Activated CD8-positive, alpha-beta memory T cell treated with anti-CD3 and anti-CD28 coated beads, Interleukin-2, amount 50 U/mL, for 1 hour (primary cell): ENCODE measurements at regions not wholly inside any gene's neighbourhood (a gene's known extent, or its start where the extent isn't known, plus 50 kb on each side); places are given as distances from the start of the nearest gene placed in this dataset.
A peak's percentile ranks its signal among the peaks of the same experiment; 100 is the strongest.

Source experiments
- DNase-seq: peaks from one replicate; pipeline ENCODE4 v3.0.0-alpha.2; 2020; ENCODE audit errors: extremely low read depth

DNA sequence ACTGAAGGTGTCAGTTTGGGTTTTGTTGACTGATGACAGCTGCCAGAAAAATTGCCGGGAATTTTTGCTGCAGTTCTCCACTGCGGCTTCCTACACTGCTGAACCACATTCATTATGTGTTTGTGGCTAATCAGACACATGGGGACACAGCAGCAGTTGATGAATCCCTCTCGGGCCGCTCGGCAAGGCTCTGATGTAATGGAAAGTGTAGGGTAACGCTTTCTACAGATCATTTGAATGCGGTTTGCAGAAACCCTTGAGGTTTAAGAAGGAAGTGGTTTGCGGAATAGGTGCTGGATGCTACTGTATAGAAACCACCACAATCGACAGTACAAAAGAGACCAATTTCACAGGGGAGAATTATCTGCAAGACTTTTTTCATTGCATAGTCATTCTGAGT is 138.7 kb upstream of the SASH1 start:
- peak; percentile 35 for DNase-seq

DNA sequence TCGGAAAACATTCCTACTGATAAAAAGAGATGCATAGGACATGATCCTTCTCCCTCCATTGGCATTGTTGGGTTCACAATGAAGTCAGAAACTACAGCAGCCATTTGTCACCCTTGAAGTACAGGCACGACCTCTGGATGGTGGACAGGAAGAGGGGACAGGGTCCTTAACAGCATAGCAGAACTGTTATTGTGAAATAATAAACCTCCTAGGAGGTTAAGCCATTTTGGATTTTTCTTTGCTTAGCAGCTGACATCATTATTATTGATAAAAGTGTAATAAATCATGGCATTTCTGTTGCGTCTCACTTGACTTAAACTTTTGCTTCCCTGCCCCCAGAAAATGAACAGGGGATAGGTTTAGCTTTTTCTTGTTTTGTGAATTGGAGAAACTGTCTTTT is 134.3 kb upstream of the SASH1 start:
- DNase-seq: no peak

DNA sequence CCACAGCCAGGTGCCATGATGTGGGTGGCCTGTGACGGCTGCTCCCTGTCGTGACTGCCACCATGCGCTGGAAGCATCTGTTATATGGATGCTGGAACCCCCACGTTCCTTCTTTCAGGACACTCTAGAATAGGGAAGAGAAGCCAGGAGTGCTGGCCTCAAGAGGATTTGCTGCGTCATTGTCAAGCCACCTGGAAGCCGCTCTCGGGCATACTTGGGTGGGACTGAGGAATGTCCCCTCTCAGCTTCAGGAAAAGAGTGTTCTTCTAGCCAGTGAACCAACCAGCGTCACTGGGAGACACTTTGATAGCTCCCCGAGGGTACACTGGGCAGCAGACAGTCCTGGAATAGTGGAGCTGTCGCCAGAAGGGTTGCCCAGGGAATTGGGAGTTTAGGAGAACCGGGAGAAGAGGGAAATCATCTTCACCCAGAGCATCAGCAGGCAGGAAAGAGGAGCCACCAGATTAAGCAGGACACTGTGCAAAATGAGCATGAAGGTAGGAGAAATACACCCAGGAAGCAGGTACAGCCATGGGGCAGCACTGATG is 130.8 kb upstream of the SASH1 start:
- DNase-seq: no peak

DNA sequence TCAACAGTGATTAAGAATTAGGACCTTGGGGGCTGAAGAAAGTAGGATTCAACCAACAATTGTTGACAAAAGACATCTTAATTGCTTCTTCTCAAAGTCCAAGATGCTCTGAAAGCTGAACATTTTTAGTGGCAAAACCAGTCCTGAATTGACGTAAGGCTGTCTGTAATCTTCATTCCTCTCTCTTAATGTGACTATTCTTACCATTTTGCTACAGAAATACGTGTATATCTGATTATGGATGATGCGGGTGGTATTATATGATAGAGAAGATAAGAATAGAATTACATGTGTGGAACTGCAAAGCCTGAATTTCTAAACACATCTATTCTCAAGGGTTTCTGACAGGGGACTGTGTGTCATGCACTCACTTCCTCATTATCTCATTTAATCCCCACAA is 130.3 kb upstream of the SASH1 start:
- no peak for DNase-seq

DNA sequence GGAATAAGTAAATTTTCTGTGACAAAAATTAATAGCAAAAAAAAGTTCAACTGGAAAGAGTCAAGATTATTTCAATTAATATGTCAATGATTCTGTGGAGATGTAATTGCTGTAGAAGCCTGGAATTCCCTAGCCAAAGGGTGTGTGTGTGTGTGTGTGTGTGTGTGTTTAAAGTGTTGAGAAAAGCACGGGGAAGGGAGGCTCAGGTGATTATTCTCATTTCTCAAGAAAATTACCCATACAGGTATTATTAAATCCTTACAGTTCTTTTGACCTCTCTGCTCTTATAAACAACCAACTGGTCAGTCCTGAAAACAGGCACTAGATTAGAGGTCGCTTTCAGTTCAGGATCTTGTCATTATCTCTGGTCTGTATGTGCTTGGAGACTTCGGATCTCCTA is 129.3 kb upstream of the SASH1 start:
- DNase-seq: no peak

DNA sequence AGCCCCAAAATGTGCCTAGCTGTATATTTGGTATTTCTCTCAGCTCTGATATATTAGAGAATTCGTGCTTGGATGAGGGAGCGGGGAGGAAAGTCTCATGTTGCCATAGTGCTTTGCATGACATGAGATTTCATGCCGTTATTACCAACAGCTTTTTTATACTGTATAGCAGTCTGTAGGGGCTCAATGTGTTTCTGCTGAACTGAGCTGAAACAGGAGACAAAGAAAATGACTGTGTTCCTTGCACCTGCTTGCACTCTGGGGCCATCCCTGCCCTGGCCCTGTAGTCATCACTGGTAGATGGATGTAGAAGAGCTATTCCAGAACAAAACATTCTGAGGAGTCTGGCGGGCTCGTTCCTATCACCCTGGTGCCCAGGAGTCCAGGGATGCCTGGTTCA is 128.0 kb upstream of the SASH1 start:
- DNase-seq: no peak

DNA sequence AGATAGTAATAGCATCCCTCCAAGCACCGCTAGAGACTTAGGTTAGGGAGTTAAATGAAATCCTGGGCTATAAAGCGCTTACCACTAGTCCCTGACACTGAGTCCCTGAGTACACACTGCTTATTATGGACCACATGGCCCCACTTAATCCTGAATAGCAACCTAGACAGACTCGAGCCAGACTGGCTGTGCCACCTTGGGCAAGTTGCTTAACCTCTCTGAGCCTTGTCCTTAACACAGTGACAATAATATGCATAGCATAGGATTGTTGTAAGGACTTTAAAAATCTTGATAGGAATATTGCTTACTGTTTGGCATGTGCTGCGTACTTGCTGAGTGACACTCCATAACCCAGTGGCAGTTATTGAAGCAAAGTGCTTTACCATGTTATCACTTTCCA is 125.6 kb upstream of the SASH1 start:
- DNase-seq: no peak

DNA sequence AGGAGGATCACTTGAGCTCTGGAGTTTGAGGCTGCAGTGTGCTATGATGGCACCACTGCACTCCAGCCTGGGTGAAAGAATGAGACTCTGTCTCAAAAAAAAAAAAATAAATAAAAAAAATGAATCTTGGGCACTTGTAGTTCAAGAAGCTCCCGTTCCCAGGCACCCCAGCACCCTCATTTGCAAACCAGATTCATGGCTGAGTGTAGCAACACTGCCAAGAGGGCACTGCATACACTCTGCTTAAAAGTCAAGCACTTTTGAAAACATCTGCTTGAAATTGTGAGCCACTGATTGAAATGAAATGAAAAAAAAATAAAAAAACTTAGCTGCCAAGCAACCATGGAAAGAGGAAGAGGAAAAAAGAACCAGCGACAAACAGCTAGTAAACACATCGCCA is 124.7 kb upstream of the SASH1 start:
- DNase-seq: no peak

DNA sequence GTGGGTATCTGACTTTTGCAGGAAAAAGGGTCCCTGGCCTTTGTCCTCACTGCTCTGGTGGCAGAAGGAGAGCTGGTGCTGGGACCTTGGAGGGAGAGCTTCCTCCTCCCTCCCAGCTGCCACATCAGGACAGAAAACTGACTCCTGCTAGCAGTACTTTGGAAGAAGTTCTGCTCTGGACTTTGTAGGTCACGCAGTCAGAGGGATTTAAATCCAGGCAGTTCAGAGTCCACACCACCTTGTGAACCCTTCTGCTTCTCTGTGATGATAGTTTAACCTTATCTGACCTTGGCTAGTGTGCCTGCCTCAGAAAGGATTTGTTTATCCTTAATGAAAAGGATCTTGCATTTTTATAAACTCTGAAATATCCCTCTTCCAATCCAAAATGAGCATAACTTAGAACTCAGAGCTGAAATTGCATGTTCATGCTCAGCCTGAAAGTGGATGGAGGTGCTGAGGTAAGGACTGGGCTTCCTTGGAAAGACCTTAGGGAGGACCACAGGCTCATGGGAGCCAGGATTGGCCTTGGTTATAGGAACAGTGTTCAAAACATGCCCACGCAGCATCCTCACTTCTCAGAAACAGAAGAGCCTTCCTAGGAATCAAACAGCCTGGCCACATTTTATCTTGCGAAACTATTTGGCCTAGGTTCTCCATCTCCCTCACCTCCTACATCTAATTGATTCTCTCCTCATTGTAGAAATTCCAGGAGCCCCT is 123.9 kb upstream of the SASH1 start:
- DNase-seq: no peak

DNA sequence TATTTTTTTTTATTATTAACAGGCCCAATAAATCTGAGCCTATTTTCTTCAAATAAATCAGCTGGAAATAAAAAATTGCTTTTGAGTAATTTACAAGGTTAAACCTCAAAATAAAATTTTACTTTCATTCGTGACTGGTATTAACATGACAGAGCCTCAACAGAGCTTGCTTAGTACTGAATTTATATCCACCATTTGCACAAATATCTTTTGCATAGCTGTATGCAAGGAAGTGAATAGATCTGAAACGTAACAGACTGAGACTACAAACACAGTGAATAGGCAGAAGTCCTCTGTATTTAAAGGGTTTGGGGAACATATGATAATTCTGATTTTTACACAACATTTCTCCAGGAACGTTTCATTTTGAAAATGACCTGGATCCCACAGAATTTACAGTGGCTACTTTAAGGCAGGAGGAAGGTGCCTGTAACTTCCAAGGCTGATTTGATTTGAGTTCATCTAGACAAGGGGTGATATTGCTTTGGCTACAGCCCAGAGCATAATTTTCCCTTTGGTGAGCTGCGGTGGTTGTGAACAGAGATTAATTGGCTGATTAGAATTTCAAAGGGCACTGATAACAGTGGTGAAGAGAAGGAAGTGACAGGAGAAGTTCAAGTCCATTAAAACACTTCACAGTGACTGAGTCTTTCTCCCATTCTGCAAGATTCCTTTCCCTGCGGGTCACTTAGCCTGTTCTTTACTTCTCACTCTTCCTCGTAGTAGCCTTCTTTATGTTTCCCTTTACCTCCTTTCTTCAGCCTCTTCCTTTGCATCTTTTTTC is 121.2 kb upstream of the SASH1 start:
- no peak for DNase-seq

DNA sequence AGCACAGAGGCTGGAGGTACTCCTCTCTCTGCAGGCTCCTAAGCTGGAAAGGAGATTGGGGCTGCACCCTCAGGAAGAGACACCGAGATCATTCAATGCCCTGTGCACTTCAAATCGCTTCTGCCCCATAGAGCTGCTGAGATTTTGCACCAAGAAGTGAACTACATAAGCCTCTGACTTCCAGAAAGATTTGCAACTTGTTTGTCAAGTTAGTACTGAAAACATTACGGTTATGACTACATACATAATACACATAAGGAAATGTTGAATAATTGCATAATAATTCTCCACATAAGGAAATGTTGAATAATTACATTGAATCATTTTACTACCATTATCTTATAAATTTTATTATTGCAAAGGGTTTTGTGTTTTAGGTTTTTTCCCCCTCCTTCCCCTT is 120.3 kb upstream of the SASH1 start:
- DNase-seq: no peak

DNA sequence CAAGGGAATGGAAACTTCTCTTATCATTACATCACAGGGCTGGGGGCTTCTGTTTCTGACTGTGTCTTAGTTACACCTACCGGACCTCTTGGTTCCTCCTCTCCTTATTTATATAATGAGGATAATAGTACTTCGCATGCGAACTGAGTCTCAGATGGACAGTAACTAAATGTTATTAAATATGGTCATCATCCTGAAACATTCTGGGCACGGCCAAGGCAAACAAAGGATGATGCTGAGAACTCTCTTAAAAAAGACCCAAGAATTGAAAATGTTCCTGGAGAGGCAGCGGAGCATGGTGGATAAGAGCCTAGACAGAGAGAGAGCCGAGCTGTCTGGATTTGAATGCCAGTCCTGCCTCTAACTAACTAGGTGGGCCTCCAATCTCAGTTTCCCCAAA is 119.8 kb upstream of the SASH1 start:
- DNase-seq: no peak

DNA sequence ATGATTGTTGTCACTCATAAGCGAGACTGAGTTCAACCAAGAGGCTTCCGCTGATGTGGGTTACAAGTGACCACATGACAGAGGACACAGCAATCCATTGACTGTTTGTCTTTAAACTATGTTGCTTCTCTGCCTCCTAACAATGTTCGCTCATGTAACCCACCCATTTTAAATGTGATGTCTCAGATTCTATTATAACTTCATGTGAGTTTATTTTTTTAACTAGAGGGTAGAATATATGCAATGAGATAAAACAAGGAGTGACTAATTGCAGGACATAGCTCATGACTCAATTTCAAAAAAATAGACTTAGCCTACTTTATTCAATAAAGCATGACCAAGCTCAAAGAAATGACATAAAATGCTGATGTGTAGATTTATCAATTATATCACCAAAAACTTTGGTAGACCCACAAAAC is 119.2 kb upstream of the SASH1 start:
- no peak for DNase-seq

DNA sequence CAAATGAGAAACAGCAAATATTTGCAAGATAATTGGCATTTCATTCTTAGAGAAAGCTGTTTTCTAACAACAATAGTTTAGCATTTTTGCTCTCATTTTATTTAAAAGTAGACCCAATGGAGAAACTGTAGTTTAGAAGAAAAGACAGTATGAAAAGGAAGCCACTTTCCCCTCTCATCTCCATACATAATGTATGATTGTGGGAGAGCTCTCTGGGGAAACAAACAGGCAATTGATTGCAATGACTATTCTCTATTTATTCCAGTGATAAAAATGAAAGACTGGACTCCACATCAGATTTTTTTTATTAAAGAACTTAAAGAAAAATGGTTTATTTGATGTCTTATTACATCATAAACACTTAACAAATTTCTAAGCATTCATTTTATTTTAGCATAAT is 116.8 kb upstream of the SASH1 start:
- no peak for DNase-seq

DNA sequence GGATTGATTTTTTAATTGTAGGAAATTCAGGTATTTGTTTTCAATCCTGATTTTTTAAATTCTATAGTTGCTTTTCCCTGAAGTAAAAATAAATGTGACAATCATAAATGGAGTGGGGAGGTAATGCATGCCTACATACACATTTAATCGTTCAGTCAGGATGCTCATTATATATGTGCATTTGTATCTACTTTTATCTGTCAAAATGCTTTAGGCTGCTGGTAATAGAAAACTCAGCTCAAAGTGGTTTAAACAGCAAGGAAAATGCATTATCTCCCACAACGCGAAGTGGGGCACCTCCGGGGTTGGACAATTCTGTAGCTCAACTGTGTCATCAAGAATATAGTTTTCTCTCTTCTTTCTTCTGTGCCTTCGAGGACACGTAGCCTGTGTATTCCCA is 116.4 kb upstream of the SASH1 start:
- DNase-seq: no peak

DNA sequence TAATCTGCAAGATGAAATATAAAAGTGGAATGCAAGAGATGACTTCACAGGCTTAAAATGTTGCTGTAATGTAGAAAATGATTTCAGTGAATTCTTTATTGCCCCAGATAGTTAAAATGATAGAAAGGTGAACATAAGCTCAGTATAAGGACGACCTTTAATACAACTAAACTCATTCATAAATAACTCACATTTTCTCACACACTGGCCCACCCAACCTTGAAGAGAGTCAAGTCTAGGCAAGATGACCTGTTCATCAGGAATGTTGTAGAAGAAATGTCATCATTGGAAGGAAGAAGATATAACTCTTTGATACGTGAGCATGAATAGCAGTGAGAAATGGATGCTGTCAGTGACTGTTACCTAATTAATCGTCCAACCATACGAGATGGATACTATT is 111.1 kb upstream of the SASH1 start:
- DNase-seq: no peak

DNA sequence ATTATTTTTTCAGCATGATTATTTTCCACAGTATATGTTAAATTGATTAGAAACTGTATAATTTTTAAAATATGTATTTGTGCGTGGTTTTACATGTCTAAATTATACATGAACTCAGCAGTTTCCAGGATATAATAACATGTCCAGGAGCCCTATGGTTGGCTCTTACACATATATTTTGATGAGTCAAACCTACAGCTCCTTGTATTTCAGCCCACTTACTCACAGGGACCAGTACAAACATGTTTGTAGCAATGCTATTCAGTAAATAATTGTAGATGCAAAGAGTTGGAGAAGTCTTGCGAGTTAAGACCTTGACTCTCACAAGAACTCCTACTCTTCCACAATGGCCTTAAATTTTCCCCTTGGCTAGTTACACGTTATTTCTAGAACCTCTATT is 107.2 kb upstream of the SASH1 start:
- DNase-seq: no peak

DNA sequence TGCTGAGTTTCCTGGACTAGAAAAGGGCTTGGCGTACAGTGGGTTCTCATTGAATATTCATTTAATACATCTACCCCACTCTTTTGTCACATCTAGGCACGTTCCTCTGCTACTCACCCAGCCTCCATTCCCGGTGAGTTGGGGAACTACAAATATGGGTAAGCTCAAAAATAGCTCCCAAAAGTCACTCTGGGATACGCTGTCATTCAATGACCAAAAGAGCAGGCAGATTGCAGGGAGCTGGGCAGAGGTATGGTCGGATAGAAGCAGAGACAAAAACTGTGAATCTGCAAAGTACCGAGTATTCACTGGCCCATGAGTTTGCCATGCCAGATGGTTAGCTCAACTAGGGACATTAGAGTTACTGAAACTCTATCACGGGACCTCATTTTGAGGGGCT is 103.9 kb upstream of the SASH1 start:
- DNase-seq: no peak

DNA sequence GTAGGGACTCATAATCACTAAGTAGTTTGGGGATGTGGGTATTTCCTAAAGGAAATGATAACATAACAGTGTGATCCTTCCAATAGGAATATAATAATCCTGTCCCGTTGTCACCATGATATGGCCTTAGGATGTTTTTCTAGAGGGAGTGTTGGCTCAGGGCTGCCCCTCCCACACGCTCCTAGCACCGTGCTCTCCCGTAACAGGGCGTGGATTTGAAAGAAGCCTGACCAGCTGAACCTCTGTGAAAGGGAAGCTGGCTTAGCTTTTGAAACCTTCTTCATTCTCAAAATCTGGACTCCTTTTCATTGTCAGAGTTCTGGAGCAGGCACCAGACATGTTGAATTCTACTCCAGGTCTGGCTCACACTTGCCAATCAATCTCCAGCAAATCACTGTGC is 103.4 kb upstream of the SASH1 start:
- no peak for DNase-seq

DNA sequence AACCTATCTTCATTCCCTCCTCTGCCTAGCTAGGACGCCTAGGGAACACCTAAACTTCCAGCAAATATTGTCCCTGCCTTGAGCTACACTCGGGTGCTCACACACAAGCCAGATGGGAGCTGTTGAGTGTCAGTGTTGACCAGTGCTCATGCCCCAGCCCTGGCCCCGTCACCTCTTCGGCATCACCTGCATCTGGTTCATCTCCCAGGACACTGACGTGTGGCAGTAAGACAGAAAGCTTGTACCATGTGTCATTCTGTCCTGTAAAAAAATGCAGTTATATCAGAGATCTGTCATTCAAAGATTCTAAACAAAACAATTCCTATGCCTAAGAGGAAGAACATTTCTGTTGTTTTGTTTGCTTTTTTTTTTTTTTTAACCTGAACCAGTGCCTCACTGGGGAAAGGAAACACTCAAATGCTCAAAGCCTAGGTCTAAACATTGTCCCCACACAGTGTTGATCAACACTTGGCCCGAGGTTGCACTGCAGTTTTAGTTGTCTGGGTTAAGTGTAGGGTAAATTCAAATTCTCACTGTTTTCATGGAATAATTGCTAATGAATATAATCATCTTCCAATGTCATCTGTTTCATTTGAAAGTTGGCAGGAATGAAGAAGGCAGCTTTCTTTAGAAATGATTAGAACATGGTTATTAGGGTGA is 102.7 kb upstream of the SASH1 start:
- no peak for DNase-seq

DNA sequence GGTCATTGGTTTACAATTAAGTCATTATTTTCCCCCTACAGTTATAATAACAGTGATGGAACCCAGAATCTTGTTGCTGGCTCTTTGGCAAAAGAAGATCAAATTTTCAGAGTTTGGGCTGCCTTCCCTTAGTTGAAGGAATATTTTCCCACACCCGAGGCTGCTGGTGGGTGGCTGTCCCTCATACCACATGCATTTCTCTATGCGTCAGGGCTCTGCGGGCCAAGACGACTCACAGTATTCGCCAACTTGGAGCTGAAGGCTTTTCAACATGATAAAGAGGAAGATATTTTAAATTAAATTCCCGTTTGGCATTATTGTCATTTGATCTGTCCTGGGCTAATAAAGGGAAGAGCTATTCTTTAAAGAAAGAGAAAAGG is 102.2 kb upstream of the SASH1 start:
- DNase-seq: no peak

DNA sequence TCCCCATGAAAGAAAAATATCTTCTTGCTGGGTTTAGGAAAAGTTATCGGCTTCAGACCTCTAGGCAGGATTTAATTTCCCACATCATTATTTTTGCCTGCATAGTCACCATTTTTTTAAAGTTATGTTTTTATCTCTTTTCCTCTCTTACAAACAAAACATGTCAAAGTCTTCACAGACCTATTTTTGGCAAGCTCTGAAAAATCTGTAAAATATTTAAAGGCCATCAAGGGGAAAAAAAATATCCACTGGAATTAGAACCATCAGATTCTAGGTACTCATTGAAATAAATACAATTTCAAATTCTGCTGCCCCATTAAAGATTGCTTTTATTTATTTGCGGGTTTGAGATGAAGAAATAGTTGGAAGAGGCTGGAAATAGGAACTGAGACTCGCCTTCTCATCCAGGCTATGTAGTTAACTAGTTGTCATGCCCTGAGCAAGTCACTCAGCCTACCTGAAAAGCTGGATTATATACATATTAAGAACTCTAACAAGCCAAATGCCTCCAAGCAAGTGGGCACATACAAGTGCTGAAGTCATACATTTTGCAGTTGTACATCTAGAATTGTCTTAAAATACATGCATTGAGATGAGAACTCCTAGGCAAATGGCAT is 101.7 kb upstream of the SASH1 start:
- no peak for DNase-seq
